HCT116 (cell line): ENCODE measurements at regions not wholly inside any gene's neighbourhood (a gene's known extent, or its start where the extent isn't known, plus 50 kb on each side); places are given as distances from the start of the nearest gene placed in this dataset.

Source experiments
- ATAC-seq: fragments of 200-7000 bp; cut with Tn5 transposase; 2 replicates; pipeline ENCODE4 v1.9.1; 2020; ENCODE audit warnings: mild to moderate bottlenecking, moderate library complexity
- BruUV-seq: library from RNA; stranded (reverse); fragments of 400-500 nt; replicated peaks from 2 replicates; lab custom pipeline; 2021; lab: Mats Ljungman, UMichigan
- CTCF ChIA-PET: fragments of 300-600 bp; sonication (Branson Sonifier 250); formaldehyde crosslinking; loops from one replicate; lab custom pipeline; 2021; ENCODE audit warnings: antibody characterized with exemption; lab: Charles Lee
- POLR2A ChIA-PET: fragments of 300-600, 350-600 bp; sonication (Branson Sonifier 250); formaldehyde crosslinking; loops from one replicate; lab custom pipeline; 2021; ENCODE audit warnings: antibody characterized with exemption; lab: Charles Lee
- RAD21 ChIA-PET, 2 experiments: fragments of 300-600 bp; sonication (Branson Sonifier 250); formaldehyde crosslinking; loops; one replicate each; lab custom pipeline; 2023; ENCODE audit warnings: low total read pairs in 2 of 2; ENCODE audit not compliant: uncharacterized antibody in 2 of 2, unreplicated experiment in 2 of 2, low non-redundant PET in 1 of 2; lab: Charles Lee
- DNase-seq: peaks from one replicate; pipeline ENCODE4 v3.0.0-alpha.2; 2010; ENCODE audit warnings: low read depth, low spot score
- H2AFZ ChIP-seq: fragments of 200-600 bp; shearing (Covaris generic), sonication (generic); 2 replicates; pipeline ENCODE4 v1.6.1; 2017; ENCODE audit warnings: low read depth, mixed run types, mixed read lengths, antibody characterized with exemption, low read length; ENCODE audit not compliant: poor library complexity, severe bottlenecking
- H3K27ac ChIP-seq: 2 replicates; pipeline ENCODE4 v1.5.1; 2012; ENCODE audit warnings: low read depth, low read length
- H3K27me3 ChIP-seq: fragments of 200-600 bp; sonication (generic); 2 replicates; pipeline ENCODE4 v1.6.1; 2016; ENCODE audit warnings: mixed run types, low read length, mixed read lengths; ENCODE audit not compliant: insufficient read depth
- H3K36me3 ChIP-seq, 2 experiments: fragments of 200-500 bp in 1 of 2; fragments of 200-600 bp in 1 of 2; sonication (Bioruptor generic) in 1 of 2; sonication (generic) in 1 of 2; 2 replicates each; pipeline versions ENCODE4 v1.5.1 to v1.6.1; 2014 to 2016; ENCODE audit warnings: low read length in 2 of 2, inconsistent platforms in 1 of 2, mixed read lengths in 1 of 2, mixed run types in 1 of 2; ENCODE audit not compliant: insufficient read depth in 2 of 2, control insufficient read depth in 1 of 2
- H3K4me1 ChIP-seq, 2 experiments: fragments of 200-600 bp in 1 of 2; sonication (generic) in 1 of 2; 2 replicates each; pipeline versions ENCODE4 v1.5.1 to v1.6.1; 2012 to 2017; ENCODE audit warnings: low read length in 2 of 2, inconsistent platforms in 1 of 2, mild to moderate bottlenecking in 1 of 2, mixed read lengths in 1 of 2, mixed run types in 1 of 2, moderate library complexity in 1 of 2; ENCODE audit not compliant: insufficient read depth in 2 of 2, control insufficient read depth in 1 of 2
- H3K4me2 ChIP-seq: fragments of 200-600 bp; sonication (generic); 2 replicates; pipeline ENCODE4 v1.6.1; 2017; ENCODE audit warnings: mixed run types, low read length, mixed read lengths
- H3K4me3 ChIP-seq, 2 experiments: fragments of 200-600 bp in 1 of 2; sonication (generic) in 1 of 2; replicated peaks in 1 of 2; 2 replicates each; pipeline ENCODE4 v1.5.1; 2011 to 2016; ENCODE audit warnings: low read length in 2 of 2, control low read depth in 1 of 2, low read depth in 1 of 2, mild to moderate bottlenecking in 1 of 2, mixed read lengths in 1 of 2, mixed run types in 1 of 2
- H3K79me2 ChIP-seq: fragments of 200-600 bp; sonication (generic); 2 replicates; pipeline ENCODE4 v1.6.1; 2017; ENCODE audit warnings: mild to moderate bottlenecking, mixed run types, low read length, moderate library complexity, mixed read lengths; ENCODE audit not compliant: insufficient read depth
- H3K9ac ChIP-seq: fragments of 200-600 bp; sonication (generic); 2 replicates; pipeline ENCODE4 v1.6.1; 2016; ENCODE audit warnings: low read length, mixed read lengths
- H3K9me2 ChIP-seq: fragments of 200-600 bp; sonication (generic), shearing (Covaris generic); 2 replicates; pipeline ENCODE4 v1.6.1; 2017; ENCODE audit warnings: mixed run types, mild to moderate bottlenecking, moderate library complexity; ENCODE audit not compliant: insufficient read depth
- H3K9me3 ChIP-seq, 2 experiments: fragments of 200-500 bp in 1 of 2; fragments of 200-600 bp in 1 of 2; sonication (Bioruptor generic) in 1 of 2; sonication (generic) in 1 of 2; 2 replicates each; pipeline ENCODE4 v1.6.1; 2014 to 2017; ENCODE audit warnings: low read length in 2 of 2, mixed read lengths in 2 of 2, inconsistent platforms in 1 of 2, low read depth in 1 of 2, mild to moderate bottlenecking in 1 of 2, mixed run types in 1 of 2, moderate library complexity in 1 of 2; ENCODE audit not compliant: control insufficient read depth in 1 of 2, insufficient read depth in 1 of 2
- H4K20me1 ChIP-seq: fragments of 200-600 bp; sonication (generic), shearing (Covaris generic); 2 replicates; pipeline ENCODE4 v1.6.1; 2017; ENCODE audit warnings: mixed run types, mild to moderate bottlenecking, moderate library complexity; ENCODE audit not compliant: insufficient read depth
- ATF3 ChIP-seq: IDR thresholded peaks from 2 replicates; pipeline ENCODE4 v1.6.1; 2012
- ELF1 ChIP-seq: IDR thresholded peaks from 2 replicates; pipeline ENCODE4 v1.6.1; 2012; ENCODE audit warnings: low read depth, borderline replicate concordance
- EZH2 ChIP-seq: fragments of 200-600 bp; sonication (generic); IDR thresholded peaks from 2 replicates; pipeline ENCODE4 v1.6.1; 2017; ENCODE audit warnings: antibody characterized with exemption, mixed run types
- FOSL1 ChIP-seq: IDR thresholded peaks from 2 replicates; pipeline ENCODE4 v1.6.1; 2012; ENCODE audit warnings: low read depth
- JUND ChIP-seq: IDR thresholded peaks from 2 replicates; pipeline ENCODE4 v1.6.1; 2012
- MAX ChIP-seq: IDR thresholded peaks from 2 replicates; pipeline ENCODE4 v1.6.1; 2012
- POLR2AphosphoS5 ChIP-seq: IDR thresholded peaks from 2 replicates; pipeline ENCODE4 v1.6.1; 2011; ENCODE audit warnings: mild to moderate bottlenecking, low read depth, low read length, moderate library complexity
- SP1 ChIP-seq: IDR thresholded peaks from 2 replicates; pipeline ENCODE4 v1.6.1; 2012; ENCODE audit warnings: low read depth
- SRF ChIP-seq: IDR thresholded peaks from 2 replicates; pipeline ENCODE4 v1.6.1; 2012; ENCODE audit warnings: low read depth
- TCF7L2 ChIP-seq: IDR thresholded peaks from 2 replicates; pipeline ENCODE4 v1.7.0; 2011; ENCODE audit warnings: borderline replicate concordance, inconsistent platforms; ENCODE audit not compliant: insufficient read depth, insufficient read length; ENCODE audit errors: extremely low read depth
- YY1 ChIP-seq: IDR thresholded peaks from 2 replicates; pipeline ENCODE4 v1.6.1; 2011; ENCODE audit warnings: low read length, low read depth, moderate library complexity, mild to moderate bottlenecking; ENCODE audit not compliant: insufficient replicate concordance; ENCODE audit errors: extremely low read depth
- ZBTB33 ChIP-seq: IDR thresholded peaks from 2 replicates; pipeline ENCODE4 v1.6.1; 2011; ENCODE audit warnings: mild to moderate bottlenecking, low read length, moderate library complexity; ENCODE audit not compliant: insufficient replicate concordance; ENCODE audit errors: extremely low read depth
- ZNF274 ChIP-seq: fragments of 200-500 bp; sonication (Bioruptor generic); IDR thresholded peaks from 2 replicates; pipeline ENCODE4 v1.6.1; 2014; ENCODE audit warnings: mild to moderate bottlenecking, low read depth, low read length, inconsistent platforms
- intact Hi-C: fragments of 100-400 bp; cut with micrococcal nuclease; formaldehyde crosslinking; loops from 2 replicates; pipeline ENCODE4 v1.10.0; 2022
- TF ChIP-seq, protein P1 (sequence below), 3 experiments: fragments of 200-600 bp in 1 of 3; sonication (generic) in 1 of 3; IDR thresholded peaks in 2 of 3; conservative IDR thresholded peaks in 1 of 3; 2 replicates each; pipeline ENCODE4 v1.5.1; 2012 to 2017; ENCODE audit warnings: low read depth in 2 of 3, low read length in 2 of 3, antibody characterized with exemption in 1 of 3, borderline replicate concordance in 1 of 3, control low read depth in 1 of 3, mild to moderate bottlenecking in 1 of 3, mixed read lengths in 1 of 3, mixed run types in 1 of 3, moderate library complexity in 1 of 3; ENCODE audit not compliant: insufficient read depth in 1 of 3

DNA sequence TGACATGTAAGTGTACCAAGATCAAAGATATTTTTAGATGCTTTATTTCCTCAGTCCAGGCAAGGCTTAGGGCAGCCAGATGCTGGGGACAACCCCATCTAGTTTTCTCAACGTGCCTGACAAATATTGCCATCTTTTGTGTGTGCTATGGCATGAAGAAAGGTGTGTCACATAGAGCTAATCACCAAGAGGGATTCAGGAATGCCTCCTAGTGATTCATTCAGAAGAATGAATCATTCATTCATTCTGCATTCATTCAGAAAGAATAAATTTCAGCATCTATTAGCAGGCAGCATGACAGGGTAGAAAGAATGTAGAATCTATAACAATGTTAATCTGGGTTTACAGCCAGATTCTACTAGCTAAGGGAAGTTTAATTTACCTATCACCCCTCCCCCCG is 75.4 kb upstream of the LRRC4C start:
- Histone ChIP-seq H3K9me2 (no peaks in the 10 kb centered on the region), H3K4me3 (no peak overlapping the region), H3K4me1 (no peaks in the 10 kb centered on the region), H3K9me3 (peaks cover 6 to 36% of the 10 kb centered on the region in 2 experiments; a peak in 2 of 4 replicates), H3K79me2 (no peaks in the 10 kb centered on the region), H3K4me2 (no peak overlapping the region), H3K27ac (no peak overlapping the region), H2AFZ (no peak overlapping the region), H3K9ac (no peak overlapping the region), H4K20me1 (no peaks in the 10 kb centered on the region), H3K36me3 (no peaks in the 10 kb centered on the region), H3K27me3 (no peaks in the 10 kb centered on the region)
- TF ChIP-seq ZBTB33 (no peak), SRF (no peak), ELF1 (no peak), ZNF274 (no peak), MAX (no peak), TCF7L2 (no peak), YY1 (no peak), POLR2AphosphoS5 (no peak), SP1 (no peak), EZH2 (no peak), ATF3 (no peak), JUND (no peak), FOSL1 (no peak)
- TF ChIP-seq, protein P1, sequence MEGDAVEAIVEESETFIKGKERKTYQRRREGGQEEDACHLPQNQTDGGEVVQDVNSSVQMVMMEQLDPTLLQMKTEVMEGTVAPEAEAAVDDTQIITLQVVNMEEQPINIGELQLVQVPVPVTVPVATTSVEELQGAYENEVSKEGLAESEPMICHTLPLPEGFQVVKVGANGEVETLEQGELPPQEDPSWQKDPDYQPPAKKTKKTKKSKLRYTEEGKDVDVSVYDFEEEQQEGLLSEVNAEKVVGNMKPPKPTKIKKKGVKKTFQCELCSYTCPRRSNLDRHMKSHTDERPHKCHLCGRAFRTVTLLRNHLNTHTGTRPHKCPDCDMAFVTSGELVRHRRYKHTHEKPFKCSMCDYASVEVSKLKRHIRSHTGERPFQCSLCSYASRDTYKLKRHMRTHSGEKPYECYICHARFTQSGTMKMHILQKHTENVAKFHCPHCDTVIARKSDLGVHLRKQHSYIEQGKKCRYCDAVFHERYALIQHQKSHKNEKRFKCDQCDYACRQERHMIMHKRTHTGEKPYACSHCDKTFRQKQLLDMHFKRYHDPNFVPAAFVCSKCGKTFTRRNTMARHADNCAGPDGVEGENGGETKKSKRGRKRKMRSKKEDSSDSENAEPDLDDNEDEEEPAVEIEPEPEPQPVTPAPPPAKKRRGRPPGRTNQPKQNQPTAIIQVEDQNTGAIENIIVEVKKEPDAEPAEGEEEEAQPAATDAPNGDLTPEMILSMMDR (IDR thresholded peaks at IDR 0.05 in 2 of 3, conservative IDR thresholded peaks at IDR 0.05 in 1 of 3; ENCODE audit: borderline replicate concordance in 1 of 3, insufficient read depth in 1 of 3, low read depth in 2 of 3, low read length in 2 of 3): no peak
- DNase-seq (no peak), ATAC-seq (no peak)
- ChIA-PET CTCF (no interaction called here), POLR2A (no interaction called here), RAD21 (no interaction called here)
- intact Hi-C loops: no loop called here
- BruUV-seq: no TSS peak
